Caco-2 (cell line): ENCODE measurements at regions not wholly inside any gene's neighbourhood (a gene's known extent, or its start where the extent isn't known, plus 50 kb on each side); places are given as distances from the start of the nearest gene placed in this dataset.

ENCODE experiments used
- BruUV-seq: library from RNA; stranded (reverse); fragments of 400-500 nt; replicated peaks from 2 replicates; lab custom pipeline; 2021; lab: Mats Ljungman, UMichigan
- CTCF ChIA-PET: fragments of 300-600 bp; sonication (Branson Sonifier 250); formaldehyde crosslinking; loops from one replicate; lab custom pipeline; 2022; ENCODE audit warnings: antibody characterized with exemption; lab: Charles Lee
- POLR2A ChIA-PET: fragments of 300-600 bp; sonication (Branson Sonifier 250); formaldehyde crosslinking; loops from one replicate; lab custom pipeline; 2022; ENCODE audit warnings: antibody characterized with exemption; lab: Charles Lee
- DNase-seq, 2 experiments: peaks; one replicate each; pipeline versions ENCODE4 v3.0.0 to v3.0.0-alpha.2; 2020 to 2022
- H3K27me3 ChIP-seq: replicated peaks from 2 replicates; pipeline ENCODE4 v1.6.0; 2011; ENCODE audit warnings: low read length; ENCODE audit not compliant: control insufficient read depth, insufficient read depth
- H3K36me3 ChIP-seq: 2 replicates; pipeline ENCODE4 v1.5.1; 2011; ENCODE audit warnings: low read length; ENCODE audit not compliant: control insufficient read depth, insufficient read depth
- H3K4me1 ChIP-seq: fragments of 250-450 bp; sonication (Bioruptor Pico); 2 replicates; pipeline ENCODE4 v1.5.1; 2020; ENCODE audit warnings: mild to moderate bottlenecking
- H3K4me3 ChIP-seq: 2 replicates; pipeline ENCODE4 v1.5.1; 2011; ENCODE audit warnings: low read depth, mild to moderate bottlenecking, control low read depth, low read length
- H3K9me3 ChIP-seq: fragments of 250-450 bp; sonication (Bioruptor Pico); 2 replicates; pipeline ENCODE4 v1.5.1; 2020; ENCODE audit warnings: mild to moderate bottlenecking, moderate library complexity
- H3K27ac Mint-ChIP-seq: one replicate; pipeline ENCODE4 v1.8.0; 2022; ENCODE audit warnings: mixed read lengths; ENCODE audit not compliant: unreplicated experiment
- H3K27me3 Mint-ChIP-seq: one replicate; pipeline ENCODE4 v1.8.0; 2022; ENCODE audit warnings: mixed read lengths; ENCODE audit not compliant: insufficient read depth, unreplicated experiment
- H3K36me3 Mint-ChIP-seq: one replicate; pipeline ENCODE4 v1.8.0; 2022; ENCODE audit warnings: mild to moderate bottlenecking, mixed read lengths; ENCODE audit not compliant: insufficient read depth, unreplicated experiment
- H3K4me1 Mint-ChIP-seq: one replicate; pipeline ENCODE4 v1.8.0; 2022; ENCODE audit warnings: low read depth, mixed read lengths; ENCODE audit not compliant: unreplicated experiment
- H3K4me3 Mint-ChIP-seq: one replicate; pipeline ENCODE4 v1.8.0; 2022; ENCODE audit warnings: mild to moderate bottlenecking, moderate library complexity, mixed read lengths; ENCODE audit not compliant: unreplicated experiment
- H3K9me3 Mint-ChIP-seq: one replicate; pipeline ENCODE4 v1.8.0; 2022; ENCODE audit warnings: mixed read lengths; ENCODE audit not compliant: unreplicated experiment
- CTCF ChIP-seq, 2 experiments: fragments of 200-600 bp in 1 of 2; IDR thresholded peaks; 1 replicate in 1 of 2; 2 replicates in 1 of 2; pipeline versions ENCODE4 v1.5.1 to v1.8.0; 2011 to 2022; ENCODE audit warnings: antibody characterized with exemption in 1 of 2, control low read depth in 1 of 2, inconsistent platforms in 1 of 2, low read depth in 1 of 2, low read length in 1 of 2, mild to moderate bottlenecking in 1 of 2, moderate library complexity in 1 of 2; ENCODE audit not compliant: insufficient read depth in 1 of 2, severe bottlenecking in 1 of 2, unreplicated experiment in 1 of 2
- intact Hi-C: fragments of 100-400 bp; cut with micrococcal nuclease; formaldehyde crosslinking; loops from one replicate; pipeline ENCODE4 v1.10.0; 2022; ENCODE audit not compliant: unreplicated experiment

- Mint-ChIP-seq H3K9me3 (no peaks in the 10 kb centered on the region), H3K4me3 (no peak overlapping the region), H3K27ac (no peak overlapping the region), H3K4me1 (no peaks in the 10 kb centered on the region), H3K27me3 (peaks cover 10% of the 10 kb centered on the region), H3K36me3 (no peaks in the 10 kb centered on the region)
- no peak for DNase-seq
- intact Hi-C loops, result no loop called here
- Histone ChIP-seq H3K4me1 (no peaks in the 10 kb centered on the region), H3K4me3 (no peak overlapping the region), H3K36me3 (no peaks in the 10 kb centered on the region), H3K27me3 (no peaks in the 10 kb centered on the region; the same call in 1 of the 2 replicates), H3K9me3 (no peaks in the 10 kb centered on the region)
- no TSS peak for BruUV-seq
- ChIA-PET CTCF (no interaction called here), POLR2A (no interaction called here)
- no peak for TF ChIP-seq CTCF (IDR thresholded peaks at IDR 0.05; ENCODE audit: insufficient read depth in 1 of 2, low read depth in 1 of 2, low read length in 1 of 2, severe bottlenecking in 1 of 2, unreplicated experiment in 1 of 2)
Observed at GRCh38 chr19:30722761-30723160, 350.6 kb downstream of the ZNF536 start.

GRCh38 chr19:30722186-30722585 lies 350.0 kb downstream of the ZNF536 start:
- intact Hi-C loops, result no loop called here
- H3K27me3 Mint-ChIP-seq, result peaks cover 7% of the 10 kb centered on the region
- no peaks in the 10 kb centered on the region for H3K36me3 ChIP-seq
- no peak overlapping the region for H3K27ac Mint-ChIP-seq
- no peaks in the 10 kb centered on the region; the same call in 1 of the 2 replicates for H3K27me3 ChIP-seq
- H3K4me3 ChIP-seq, result no peak overlapping the region
- no peaks in the 10 kb centered on the region for H3K4me1 ChIP-seq
- no peaks in the 10 kb centered on the region for H3K36me3 Mint-ChIP-seq
- no peak for TF ChIP-seq CTCF (IDR thresholded peaks at IDR 0.05; ENCODE audit: insufficient read depth in 1 of 2, low read depth in 1 of 2, low read length in 1 of 2, severe bottlenecking in 1 of 2, unreplicated experiment in 1 of 2)
- H3K9me3 ChIP-seq, result no peaks in the 10 kb centered on the region
- POLR2A ChIA-PET, result no interaction called here
- H3K9me3 Mint-ChIP-seq, result no peaks in the 10 kb centered on the region
- DNase-seq, result no peak
- no peaks in the 10 kb centered on the region for H3K4me1 Mint-ChIP-seq
- no peak overlapping the region for H3K4me3 Mint-ChIP-seq
- no TSS peak for BruUV-seq
- CTCF ChIA-PET, result no interaction called here

GRCh38 chr19:30719999-30720345 lies 347.8 kb downstream of the ZNF536 start:
- intact Hi-C loops, result no loop called here
- DNase-seq, result no peak
- ChIA-PET CTCF (interaction anchor here (0.7 kb wide), 1 partner anchor 10 kb away, joined by 3 read pairs; no protein-coding TSS in a partner anchor), POLR2A (no interaction called here)
- Histone ChIP-seq H3K4me1 (no peaks in the 10 kb centered on the region), H3K4me3 (no peak overlapping the region), H3K27me3 (no peaks in the 10 kb centered on the region), H3K9me3 (no peaks in the 10 kb centered on the region), H3K36me3 (no peaks in the 10 kb centered on the region)
- Mint-ChIP-seq H3K4me1 (no peaks in the 10 kb centered on the region), H3K27ac (no peak overlapping the region), H3K9me3 (no peaks in the 10 kb centered on the region), H3K36me3 (no peaks in the 10 kb centered on the region), H3K27me3 (peaks cover 6% of the 10 kb centered on the region), H3K4me3 (no peak overlapping the region)
- BruUV-seq, result no TSS peak
- no peak for TF ChIP-seq CTCF (IDR thresholded peaks at IDR 0.05; ENCODE audit: insufficient read depth in 1 of 2, low read depth in 1 of 2, low read length in 1 of 2, severe bottlenecking in 1 of 2, unreplicated experiment in 1 of 2)
